M059J (cell line): ENCODE measurements at regions not wholly inside any gene's neighbourhood (a gene's known extent, or its start where the extent isn't known, plus 50 kb on each side); places are given as distances from the start of the nearest gene placed in this dataset.

Experiments
- DNase-seq: peaks from one replicate; pipeline ENCODE4 v3.0.0-alpha.2; 2012; ENCODE audit warnings: low read depth

DNA sequence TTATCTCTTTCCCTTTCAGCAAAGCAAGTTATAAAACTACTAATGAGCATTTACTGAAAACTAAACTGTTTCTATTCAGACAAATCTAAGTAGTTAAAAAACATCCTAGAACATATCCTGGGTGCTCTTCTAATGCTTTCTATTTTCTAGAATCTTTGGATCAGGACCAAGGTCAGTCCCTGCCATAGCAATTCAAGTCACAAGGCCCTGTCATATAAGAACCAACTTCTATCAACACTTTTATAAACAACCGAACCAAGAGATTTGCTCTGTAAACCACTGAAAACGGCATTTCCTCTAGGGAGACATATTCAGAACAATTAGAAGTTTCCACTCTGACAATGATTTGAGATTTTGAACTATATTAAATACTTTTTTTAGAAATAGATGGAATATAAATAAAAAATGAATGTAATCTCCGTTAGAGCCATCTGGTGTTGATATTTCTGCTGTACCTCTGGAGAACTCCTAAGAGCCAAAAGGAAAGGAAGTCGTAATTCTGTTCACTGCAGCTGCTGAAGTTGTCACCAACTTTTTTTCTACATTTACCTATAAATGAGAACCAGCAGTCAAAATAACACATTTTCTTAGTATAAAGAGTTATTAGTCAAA, 51.4 kb upstream of the LGSN start:
- no peak for DNase-seq

DNA sequence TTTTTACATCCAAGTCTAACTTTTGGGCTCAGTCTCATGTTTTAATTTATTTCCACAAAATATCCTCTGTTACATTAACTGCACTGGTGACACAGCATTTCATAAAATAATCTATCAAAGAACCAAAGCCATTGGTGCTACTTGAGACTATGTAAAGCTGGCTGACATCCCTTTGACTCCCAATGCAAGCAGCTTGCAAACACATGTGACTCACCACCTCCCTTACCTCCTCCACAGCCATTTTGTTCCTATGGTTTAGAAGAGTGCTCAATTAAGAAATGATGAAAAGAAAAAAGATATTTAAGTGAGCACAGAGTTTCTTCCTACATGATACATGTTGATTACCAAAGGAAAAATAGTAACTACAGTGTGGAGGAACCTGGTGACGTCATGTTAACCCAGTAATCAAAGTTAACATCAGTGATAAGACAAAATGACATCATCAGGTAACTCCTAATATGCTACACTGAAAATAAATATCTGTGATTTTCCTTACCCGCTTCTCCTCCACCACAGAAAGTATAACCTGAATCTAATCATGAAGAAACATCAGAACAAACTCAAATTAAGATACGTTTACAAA, 53.3 kb upstream of the LGSN start:
- no peak for DNase-seq

GRCh38 chr6:63389191-63389844, 69.5 kb upstream of the LGSN start:
- no peak for DNase-seq

GRCh38 chr6:63391203-63391970, 71.6 kb upstream of the LGSN start:
- DNase-seq: no peak

DNA sequence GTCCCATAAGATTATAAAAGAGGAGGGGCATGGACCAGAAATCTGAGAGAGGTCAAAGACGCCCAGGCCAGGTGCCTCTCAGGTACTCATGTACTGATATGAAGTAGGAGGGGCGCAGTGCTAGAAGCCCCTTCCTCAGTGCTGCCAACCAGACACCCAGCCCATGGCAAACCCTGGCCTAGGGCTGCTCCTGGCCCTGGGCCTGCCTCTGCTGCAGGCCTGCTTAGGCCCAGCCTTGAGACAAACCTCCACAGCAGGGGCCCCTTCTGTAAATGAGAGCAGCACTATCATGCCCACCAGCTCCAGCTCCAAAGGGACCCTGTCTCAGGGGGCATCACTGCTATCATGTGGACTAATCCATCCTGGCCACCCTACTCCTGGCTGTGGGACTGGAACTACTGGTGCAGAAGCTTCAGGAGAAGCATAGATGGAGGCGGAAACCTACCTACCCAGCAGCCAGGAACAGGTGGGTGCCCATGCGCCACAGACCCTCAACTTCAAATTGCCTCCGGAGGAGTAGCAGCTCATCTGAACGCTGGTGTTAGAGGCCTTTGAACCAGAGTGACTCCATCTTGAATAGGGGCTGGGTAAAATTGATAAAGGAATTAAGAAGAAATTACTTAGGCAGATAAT, 72.4 kb upstream of the LGSN start:
- DNase-seq: no peak

- no peak for DNase-seq
Measured at GRCh38 chr6:63394656-63395308, 75.0 kb upstream of the LGSN start.

GRCh38 chr6:63395381-63395780, 75.6 kb upstream of the LGSN start:
- DNase-seq: no peak

GRCh38 chr6:63403725-63404124, 83.9 kb upstream of the LGSN start:
- DNase-seq: peak; percentile 50

DNA sequence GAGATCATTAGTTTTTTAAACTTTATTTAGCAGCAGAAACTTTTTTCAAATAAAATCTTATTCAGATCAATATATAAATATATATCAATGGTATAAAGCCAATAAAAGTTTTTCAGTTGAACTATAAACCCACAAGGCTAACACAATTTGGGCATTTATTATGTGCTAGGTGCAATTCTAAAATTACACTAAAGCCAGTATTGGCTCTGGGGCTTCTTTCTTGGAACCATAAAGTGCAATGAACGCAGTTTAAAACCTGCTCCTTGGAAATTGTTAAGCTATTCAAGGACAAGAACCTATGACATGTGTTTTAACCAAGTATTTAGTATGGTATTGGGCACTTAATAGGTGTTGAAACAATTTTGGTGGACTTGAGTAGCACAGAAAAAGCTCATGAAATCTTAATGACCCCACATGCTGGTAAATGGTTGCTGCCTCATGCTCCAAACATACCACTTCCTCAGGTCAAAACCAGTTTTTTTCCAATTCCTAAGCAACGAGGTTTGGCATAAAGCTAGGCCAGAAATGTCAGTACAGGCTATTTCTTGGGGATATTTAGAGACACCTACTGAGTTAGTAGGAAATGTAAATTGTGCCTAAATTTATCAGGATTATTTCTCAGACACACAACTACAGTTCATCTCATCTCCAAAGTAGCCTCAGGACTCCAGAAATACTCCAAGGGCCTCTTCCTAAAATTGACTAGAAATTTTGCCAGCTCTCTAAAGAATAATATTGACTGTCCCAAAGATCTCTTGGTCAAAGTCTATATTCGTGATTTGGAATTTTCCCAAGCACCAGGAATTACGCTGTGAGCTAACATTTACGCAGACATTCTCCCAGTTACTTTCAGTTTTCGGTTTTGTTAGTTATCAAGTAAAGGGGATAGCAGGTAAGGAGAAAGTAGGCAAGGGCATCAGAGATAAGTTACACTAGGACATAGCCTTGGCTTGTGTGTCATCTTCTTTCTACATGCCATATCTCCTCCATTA, 90.9 kb upstream of the LGSN start:
- no peak for DNase-seq

DNA sequence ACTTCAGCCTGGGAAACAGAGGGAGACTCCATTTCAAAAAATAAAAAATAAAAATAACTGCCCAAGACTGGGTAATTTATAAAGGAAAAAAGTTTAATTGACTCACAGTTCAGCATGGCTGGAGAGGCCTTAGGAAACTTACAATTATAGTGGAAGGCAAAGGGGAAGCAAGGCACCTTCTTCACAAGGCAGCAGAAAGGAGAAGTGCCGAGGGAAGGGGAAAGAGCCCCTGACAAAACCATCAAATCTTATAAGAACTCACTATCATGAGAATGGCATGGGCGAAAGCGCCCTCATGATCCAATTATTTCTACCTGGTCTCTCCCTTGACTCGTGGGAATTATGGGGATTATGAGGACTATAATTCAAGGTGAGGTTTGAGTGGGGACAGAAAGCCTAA, 95.5 kb upstream of the LGSN start:
- DNase-seq: no peak

DNA sequence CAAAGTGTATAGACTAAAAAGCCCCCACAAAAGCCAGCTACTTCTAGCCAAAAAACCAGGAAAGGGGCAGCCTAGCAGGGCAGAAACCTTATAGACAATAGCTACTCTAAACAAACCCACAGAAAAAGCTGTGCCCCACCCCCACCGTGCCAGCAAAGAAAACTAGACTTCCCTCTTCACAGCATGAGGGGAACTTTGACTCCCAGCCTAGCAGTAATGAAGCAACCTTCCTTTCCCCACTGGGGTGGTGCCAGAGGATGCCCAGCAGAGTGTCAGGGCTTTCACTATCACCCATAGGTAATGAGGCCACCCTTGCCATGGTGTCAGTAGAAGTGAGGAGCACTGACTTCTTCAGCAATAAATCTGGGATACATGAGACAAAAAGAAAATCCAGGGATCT, 99.0 kb upstream of the LGSN start:
- no peak for DNase-seq

- no peak for DNase-seq
Measured at GRCh38 chr6:63424636-63425035, 104.9 kb upstream of the LGSN start.

- no peak for DNase-seq
Measured at GRCh38 chr6:63425493-63425892, 105.7 kb upstream of the LGSN start.

DNA sequence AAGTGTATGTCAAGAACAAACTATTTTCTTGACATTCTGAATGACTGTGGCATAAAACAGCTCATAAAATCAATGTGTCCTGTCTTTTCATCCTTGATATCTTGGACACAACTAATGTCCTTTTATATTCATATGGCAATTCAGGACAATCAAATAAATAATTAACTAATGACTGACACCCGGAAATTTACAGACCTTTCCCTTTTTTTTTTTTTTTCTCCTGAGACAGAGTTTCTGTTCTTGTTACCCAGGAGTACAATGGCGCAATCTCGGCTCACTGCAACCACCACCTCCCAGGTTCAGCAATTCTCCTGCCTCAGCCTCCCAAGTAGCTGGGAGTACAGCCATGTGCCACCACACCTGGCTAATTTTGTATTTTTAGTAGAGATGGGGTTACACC, 107.1 kb upstream of the LGSN start:
- no peak for DNase-seq

DNA sequence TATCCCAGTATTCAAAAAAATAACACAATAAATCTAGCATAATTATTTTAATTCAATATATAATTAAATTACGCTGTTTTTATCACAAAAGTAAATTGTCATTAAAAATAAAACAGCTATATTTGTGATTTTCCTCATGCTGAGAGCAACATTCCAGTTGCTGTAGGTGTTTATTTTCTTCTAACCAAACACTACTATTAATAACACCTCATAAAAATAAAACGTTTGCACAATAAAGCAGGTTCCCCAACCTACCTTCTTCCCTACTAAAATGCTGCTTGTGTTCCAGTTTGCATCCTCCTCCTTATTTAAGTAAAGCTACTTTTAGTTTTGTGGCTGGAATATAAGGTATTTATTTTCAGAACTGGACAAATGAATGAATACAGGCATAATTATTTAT, 108.2 kb upstream of the LGSN start:
- no peak for DNase-seq

DNA sequence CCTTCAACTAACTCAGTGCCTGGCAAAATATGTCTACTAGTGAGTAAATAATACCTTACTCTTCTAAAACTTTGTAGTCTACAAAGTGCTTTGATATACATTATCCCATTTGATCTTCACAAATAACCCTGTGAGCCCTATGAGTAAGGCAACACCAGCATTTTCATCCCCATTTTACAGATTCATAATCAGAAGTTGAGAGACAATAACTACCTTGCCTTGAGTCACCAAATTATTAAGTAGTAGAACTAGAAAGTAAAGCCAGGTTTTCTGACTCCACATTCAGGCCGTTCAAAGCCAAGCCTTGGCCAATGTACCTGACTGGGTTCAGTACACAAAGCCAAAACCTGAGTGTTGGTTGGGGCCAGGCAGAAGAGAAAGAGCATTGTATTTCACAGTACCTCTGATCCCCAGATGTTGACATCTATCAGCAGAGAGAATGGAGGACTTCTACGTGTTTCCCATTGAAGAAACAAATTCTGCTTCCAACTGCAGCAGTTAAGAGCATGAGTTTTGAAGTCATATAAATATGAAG, 111.3 kb upstream of the LGSN start:
- no peak for DNase-seq

GRCh38 chr6:63434943-63435342, 115.2 kb upstream of the LGSN start:
- DNase-seq: no peak

DNA sequence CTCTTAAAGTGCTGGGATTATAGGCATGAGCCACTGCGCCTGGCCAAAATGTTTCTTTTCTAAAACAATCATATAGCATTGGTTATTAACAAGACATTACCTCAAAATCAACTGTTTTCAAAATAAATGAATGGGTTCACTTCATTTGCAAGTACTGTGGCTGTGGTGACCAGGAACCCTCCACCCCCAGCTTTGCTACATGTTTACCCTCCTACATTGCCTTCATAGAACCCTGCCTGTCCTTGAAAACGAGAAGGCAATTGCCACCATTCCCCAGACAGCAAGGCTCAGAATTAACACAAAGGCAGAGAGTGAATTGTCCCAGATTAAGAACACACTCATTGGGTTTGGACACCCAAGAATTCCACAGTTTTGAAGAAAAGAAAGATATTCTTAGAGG, 116.6 kb upstream of the LGSN start:
- no peak for DNase-seq

- DNase-seq: no peak
Measured at GRCh38 chr6:63437058-63437457, 117.3 kb upstream of the LGSN start.

GRCh38 chr6:63440057-63440456, 120.3 kb upstream of the LGSN start:
- DNase-seq: no peak
